NCI-H2107 (cell line): ENCODE measurements at regions not wholly inside any gene's neighbourhood (a gene's known extent, or its start where the extent isn't known, plus 50 kb on each side); places are given as distances from the start of the nearest gene placed in this dataset.

ENCODE experiments used
- DNase-seq: peaks from one replicate; lab custom pipeline; 2025; lab: John Stamatoyannopoulos, UW

- no peak for DNase-seq
These were observed 50.3 kb upstream of the SORBS2 start for GRCh38 chr4:185862340-185862739.

GRCh38 chr4:185863946-185864345 is 52.0 kb upstream of the SORBS2 start:
- DNase-seq = no peak

- no peak for DNase-seq
These were observed 53.9 kb upstream of the SORBS2 start for GRCh38 chr4:185865901-185866328.

DNA sequence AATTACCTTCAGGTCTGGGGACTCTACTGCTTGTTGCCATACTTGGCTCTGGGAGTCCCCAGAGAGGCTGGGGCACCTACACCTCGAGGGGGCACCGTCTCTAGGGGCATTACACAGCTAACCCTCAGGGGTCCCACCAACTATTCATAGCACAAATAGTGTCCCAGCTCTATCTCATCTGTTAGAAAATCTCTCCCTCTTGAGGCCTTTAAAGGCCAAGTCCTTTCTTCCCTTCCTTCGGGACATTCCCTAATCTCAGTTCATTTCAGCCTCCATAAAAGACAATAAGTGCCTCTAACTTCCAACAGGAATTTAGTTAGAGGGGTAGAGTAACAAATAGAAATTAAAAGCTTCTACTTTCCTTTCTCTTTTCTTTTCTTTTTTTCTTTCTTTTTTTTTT is 55.8 kb upstream of the SORBS2 start:
- no peak for DNase-seq

DNA sequence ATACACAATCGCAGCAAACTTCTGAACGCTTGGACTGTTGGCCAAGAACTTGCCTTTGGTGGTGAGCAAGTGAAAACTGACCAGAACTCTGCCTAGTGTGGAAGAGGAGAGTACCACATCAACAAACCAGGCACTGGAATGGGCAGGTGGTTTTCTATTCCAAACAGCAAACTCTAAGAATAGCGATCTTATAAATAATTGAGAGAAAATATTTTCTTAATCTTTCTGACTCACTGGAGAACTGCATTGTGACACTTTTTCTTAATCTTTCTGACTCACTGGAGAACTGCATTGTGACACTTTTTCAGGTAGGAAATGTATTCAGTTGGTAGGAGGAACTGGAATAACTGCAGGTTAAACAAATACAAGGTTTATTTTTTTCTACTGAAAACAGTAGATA is 57.0 kb upstream of the SORBS2 start:
- DNase-seq = no peak

DNA sequence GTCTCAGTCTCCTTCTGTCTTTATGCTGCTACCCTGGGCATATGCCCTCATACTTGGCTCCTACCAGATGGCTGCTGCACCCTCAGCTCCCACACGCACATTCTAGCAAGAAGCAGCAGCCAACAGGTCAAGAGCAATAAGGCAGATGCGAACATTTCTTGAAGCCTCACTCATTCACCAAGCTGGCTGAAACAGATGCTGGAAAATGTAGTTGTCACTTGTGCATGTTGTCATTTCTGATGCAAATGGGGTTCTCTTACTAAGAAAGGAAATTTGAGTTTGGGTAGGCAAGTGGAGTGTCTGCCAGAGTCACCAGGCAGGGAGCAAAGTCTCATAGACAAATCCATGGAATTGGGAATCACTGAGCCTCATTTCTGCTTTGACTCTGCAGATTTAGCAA is 57.4 kb upstream of the SORBS2 start:
- no peak for DNase-seq

DNA sequence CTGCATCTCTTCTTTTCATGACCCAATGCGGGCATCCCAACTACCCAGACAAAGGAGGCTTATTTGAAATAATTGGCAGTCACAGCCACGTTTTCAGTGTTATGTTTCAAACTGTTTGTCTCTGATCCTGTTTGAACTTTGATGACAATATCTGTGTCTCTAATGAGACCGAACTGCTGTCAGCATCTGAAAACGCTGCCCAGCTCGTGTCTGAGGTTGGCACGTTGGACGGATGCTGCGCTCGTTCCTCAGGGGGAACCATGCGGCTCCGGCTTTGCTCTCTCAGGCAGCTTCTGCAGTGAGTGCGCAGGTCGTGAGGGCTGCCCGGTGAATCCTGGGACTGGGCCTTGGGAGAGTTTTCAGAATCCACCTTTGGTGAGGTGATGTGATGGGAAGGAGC is 58.4 kb upstream of the SORBS2 start:
- no peak for DNase-seq

GRCh38 chr4:185872747-185873380 is 60.9 kb upstream of the SORBS2 start:
- no peak for DNase-seq

- DNase-seq = no peak
These were observed 62.7 kb upstream of the SORBS2 start for GRCh38 chr4:185874516-185875230.

DNA sequence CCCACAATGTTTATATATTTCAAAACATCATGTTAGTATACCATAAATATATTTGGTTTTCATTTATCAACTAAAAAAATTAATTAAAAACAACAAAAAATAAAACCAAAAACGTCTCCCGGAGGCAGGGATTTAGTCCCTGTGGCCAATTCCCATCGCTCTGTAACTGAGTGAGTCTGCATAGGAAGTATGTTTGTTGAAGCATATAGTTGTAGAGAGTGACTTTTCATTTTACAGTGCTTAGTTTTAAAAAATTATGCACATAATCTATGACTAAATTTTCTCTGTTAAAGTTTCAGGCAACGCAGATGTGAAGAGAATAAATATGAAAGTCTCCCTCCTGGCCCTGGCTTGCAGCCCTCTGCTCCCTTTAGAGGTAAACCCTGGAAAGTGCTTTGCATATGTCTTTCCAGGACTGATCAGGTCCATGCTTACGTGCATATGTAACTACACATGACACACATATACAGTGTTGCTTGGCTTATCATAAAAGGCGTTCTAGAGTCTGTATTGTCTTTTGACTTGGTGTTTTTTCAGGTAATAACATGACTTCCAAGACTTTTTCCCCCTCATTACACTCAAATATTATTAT is 63.4 kb upstream of the SORBS2 start:
- DNase-seq = no peak

DNA sequence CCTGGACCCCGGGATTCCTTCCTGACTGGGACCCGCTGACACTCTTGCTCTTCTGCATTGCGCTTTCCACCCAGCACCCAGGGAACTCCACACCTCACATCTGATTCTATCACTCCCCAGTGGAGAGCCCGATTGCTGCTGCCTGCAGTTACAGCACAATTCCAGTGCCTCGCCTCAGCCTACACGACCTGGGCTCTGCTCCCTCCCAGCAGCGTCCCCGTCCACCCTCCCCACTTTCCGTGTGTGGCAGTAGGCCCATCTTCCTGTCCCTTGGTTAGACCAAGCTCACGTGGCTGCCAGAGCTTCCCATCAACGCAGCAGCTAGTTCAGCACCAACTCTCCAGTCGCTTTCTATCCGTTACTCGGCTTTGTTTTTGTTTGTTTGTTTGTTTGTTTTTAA is 66.6 kb upstream of the SORBS2 start:
- no peak for DNase-seq

DNA sequence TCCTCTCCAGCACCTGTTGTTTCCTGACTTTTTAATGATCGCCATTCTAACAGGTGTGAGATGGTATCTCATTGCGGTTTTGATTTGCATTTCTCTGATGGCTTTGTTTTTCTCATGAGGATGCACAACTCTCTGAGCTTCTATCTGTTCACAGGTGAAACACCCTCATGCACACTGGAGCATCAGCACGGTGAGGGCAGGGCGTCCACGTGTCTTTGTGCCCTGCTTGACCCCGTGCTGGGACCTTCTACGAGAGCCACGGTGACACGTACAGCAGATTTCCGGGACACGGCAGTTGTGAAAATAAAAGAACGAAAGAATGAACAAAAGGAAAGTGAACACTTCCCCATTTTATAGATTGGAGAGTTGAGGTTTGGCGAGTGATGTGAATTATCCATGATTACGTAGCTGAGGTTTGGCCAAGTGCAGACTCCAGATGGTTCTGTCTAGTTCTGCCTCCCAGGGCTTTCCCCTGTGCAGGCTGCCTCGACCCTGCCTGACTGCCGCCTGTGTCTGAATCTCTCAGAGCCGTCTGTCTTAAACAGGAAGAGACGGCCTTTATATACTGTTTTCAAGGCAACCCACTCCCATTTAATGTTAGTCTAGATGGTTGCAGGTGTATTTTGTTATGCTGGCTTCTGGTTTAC is 67.8 kb upstream of the SORBS2 start:
- DNase-seq = no peak

DNA sequence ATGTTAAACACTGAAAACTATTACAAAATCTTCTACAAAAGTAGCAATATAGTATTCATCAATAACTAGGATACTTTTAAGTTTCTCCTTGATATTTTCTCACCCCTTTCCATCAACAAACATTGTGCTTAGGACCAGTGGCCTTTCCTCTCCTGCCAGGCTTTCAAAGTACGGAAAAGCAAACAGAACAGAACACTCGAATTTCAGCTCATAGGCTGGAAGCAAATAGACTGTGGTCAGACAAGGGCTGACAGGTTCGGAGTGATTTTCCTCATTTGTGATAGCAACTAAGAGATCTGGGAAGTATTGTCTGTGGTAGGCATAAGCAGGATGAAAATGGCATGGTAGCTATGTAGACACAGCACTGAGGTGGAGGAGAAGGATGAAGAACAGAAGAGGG is 68.6 kb upstream of the SORBS2 start:
- DNase-seq = no peak

- DNase-seq = no peak
These were observed 69.4 kb upstream of the SORBS2 start for GRCh38 chr4:185881430-185881829.

DNA sequence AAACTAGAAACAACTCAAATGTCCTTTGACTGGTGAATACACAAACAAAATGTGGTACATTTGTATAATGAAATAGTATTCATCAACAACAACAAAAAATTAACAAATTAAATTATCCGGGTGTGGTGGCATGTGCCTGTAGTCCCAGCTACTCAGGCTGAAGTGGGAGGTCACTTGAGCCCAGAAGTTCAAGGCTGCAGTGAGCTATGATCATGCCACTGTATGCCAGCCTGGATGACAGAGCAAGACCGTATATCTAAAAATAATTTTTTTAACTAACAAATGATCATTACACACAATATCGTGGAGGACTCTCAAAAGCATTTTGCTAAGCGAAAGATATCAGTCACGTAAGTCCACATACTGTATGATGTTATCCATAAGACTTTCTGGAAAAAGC is 71.6 kb upstream of the SORBS2 start:
- no peak for DNase-seq

GRCh38 chr4:185885075-185885474 is 73.1 kb upstream of the SORBS2 start:
- no peak for DNase-seq

GRCh38 chr4:185885604-185886003 is 73.6 kb upstream of the SORBS2 start:
- DNase-seq = no peak

GRCh38 chr4:185886832-185887524 is 75.0 kb upstream of the SORBS2 start:
- no peak for DNase-seq

DNA sequence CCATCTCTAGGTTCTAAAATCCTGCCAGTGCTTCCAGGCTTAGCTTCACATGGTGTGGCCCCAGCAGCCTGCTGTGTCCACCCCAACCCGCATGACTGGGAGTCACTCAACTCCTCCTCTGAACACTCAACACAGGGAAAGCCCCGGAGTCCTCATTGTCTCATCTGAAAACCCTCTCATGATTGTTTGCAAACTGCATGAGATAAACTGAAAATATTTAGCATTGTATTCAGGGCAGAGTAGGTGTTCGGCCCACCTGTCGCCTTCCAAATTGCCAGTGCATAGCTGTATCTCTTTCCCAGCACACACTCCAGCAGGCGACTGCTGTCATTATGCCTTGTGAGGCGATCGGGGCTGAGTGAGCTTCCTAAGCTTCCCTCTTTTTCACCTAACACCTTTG is 76.7 kb upstream of the SORBS2 start:
- no peak for DNase-seq

DNA sequence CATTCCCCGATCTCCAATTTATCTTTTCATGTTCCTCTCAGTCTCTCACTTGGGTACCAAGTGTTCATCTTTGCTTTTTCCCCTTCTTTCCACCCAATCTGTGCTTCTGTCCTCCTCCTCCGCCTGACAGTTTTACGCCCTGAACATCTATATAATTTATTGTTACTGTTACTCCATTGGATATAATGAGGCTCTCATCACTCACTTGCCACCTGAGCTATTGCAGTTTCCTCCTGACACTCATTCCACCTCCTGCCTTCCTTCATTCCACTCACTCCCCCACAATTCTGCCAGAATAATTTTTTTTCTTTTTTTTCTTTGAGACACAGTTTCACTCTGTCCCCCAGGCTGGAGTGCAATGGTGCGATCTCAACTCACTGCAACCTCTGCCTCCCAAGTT is 77.6 kb upstream of the SORBS2 start:
- DNase-seq = no peak

GRCh38 chr4:185890196-185890595 is 78.2 kb upstream of the SORBS2 start:
- no peak for DNase-seq

GRCh38 chr4:185892165-185892564 is 80.2 kb upstream of the SORBS2 start:
- no peak for DNase-seq

DNA sequence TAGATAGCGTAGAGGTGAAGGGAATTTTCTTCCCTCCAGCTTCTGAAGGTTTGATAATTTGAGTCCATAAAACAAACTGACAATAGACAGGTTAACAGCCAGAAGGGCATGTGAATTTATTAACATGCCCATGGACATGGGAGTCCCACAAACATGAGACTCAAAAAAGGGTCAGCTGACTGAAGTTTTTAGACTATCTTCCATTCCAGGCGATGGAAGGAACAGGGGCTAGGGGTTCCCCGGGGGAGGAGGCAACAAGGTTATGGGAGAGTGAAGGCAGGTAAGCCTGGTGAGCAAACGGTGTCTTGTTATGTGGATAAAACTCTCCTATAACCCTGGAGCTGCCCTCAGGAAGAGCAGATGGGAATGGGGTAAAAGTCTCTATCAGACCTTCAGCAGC is 81.5 kb upstream of the SORBS2 start:
- DNase-seq = no peak
